ENCODE measurements at regions not wholly inside any gene's neighbourhood (a gene's known extent, or its start where the extent isn't known, plus 50 kb on each side); places are given as distances from the start of the nearest gene placed in this dataset.

DNA sequence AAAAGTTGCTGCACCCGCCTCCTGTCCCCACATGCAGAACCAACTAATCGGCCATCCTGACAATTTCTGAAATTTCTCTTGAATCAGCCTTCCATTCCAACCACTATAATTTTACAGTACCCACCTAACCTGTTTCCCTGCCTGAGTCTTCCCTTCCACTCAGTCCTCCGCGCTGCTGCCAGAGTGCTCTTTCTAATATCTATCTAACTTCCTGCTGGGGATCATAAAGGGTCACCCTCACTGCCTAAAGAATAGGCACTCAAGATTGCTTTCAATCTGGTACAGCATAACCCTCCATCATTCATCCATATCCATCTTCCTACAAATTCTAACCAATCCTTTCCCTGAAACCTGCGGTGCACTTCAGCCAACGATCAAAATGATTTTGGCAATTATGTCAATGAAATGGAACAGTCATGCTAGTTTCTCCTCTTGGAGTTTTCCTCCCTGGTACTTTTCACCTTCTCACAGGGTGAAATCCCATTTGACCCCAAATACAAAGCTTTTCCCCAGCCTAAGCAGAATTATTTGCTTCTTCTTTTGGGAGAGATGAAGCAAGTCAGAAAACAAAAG, 117.5 kb upstream of the BEND6 start:
- no peak overlapping the region for H4K91ac ChIP-seq (ENCODE audit: insufficient read length, low read depth, low read length)
- no peak overlapping the region for H3K23ac ChIP-seq (ENCODE audit: insufficient read length, low read depth, low read length)
- no peak overlapping the region for H3K14ac ChIP-seq (ENCODE audit: insufficient read depth, low read length)
- peak overlapping the region in 1 of 2 experiments; percentile 6; a peak in 1 of 5 replicates for H3K4me3 Mint-ChIP-seq
- H4K8ac ChIP-seq (replicated peaks; ENCODE audit: insufficient read length, low read depth, low read length) = no peak overlapping the region
- H3K23me2 ChIP-seq (ENCODE audit: insufficient read length, low read depth, low read length, poor library complexity, severe bottlenecking) = no peaks in the 10 kb centered on the region
- peak overlapping the region in 2 of 3 experiments; percentile 4 to 33; a peak in 4 of 7 replicates for H3K27ac Mint-ChIP-seq
- no peak overlapping the region for H2BK20ac ChIP-seq (ENCODE audit: low read depth, low read length, poor library complexity, severe bottlenecking)
- H3K27me3 Mint-ChIP-seq (ENCODE audit: low read depth) = no peaks in the 10 kb centered on the region
- H2BK5ac ChIP-seq (ENCODE audit: insufficient read length, low read length) = no peak overlapping the region
- no peak overlapping the region for H2AK5ac ChIP-seq (ENCODE audit: insufficient read length, low read length)
- no peak for DNase-seq
- no peak overlapping the region for H3K18ac ChIP-seq (ENCODE audit: insufficient read length, low read depth, low read length)
- 100% methylated on average over 1 of the region's 6 CpGs for WGBS (ENCODE audit: extremely low coverage, insufficient read length, low lambda C conversion rate)
- no peaks in the 10 kb centered on the region for H4K20me1 ChIP-seq (ENCODE audit: control insufficient read depth, insufficient read depth, insufficient read length)
- TF ChIP-seq, protein P1, sequence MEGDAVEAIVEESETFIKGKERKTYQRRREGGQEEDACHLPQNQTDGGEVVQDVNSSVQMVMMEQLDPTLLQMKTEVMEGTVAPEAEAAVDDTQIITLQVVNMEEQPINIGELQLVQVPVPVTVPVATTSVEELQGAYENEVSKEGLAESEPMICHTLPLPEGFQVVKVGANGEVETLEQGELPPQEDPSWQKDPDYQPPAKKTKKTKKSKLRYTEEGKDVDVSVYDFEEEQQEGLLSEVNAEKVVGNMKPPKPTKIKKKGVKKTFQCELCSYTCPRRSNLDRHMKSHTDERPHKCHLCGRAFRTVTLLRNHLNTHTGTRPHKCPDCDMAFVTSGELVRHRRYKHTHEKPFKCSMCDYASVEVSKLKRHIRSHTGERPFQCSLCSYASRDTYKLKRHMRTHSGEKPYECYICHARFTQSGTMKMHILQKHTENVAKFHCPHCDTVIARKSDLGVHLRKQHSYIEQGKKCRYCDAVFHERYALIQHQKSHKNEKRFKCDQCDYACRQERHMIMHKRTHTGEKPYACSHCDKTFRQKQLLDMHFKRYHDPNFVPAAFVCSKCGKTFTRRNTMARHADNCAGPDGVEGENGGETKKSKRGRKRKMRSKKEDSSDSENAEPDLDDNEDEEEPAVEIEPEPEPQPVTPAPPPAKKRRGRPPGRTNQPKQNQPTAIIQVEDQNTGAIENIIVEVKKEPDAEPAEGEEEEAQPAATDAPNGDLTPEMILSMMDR (conservative IDR thresholded peaks at IDR 0.05) = no peak
- H3K9ac ChIP-seq (ENCODE audit: extremely low read depth, insufficient read length, low read length) = no peak overlapping the region
- no peak overlapping the region for H3T11ph ChIP-seq (ENCODE audit: low read length)
- H3K4ac ChIP-seq (ENCODE audit: low read depth, low read length) = no peak overlapping the region
- H2BK15ac ChIP-seq (ENCODE audit: low read depth, low read length) = no peak overlapping the region
- H3K4me1 Mint-ChIP-seq = peaks cover 47 to 48% of the 10 kb centered on the region in 2 experiments
- H3K9me3 ChIP-seq (ENCODE audit: control insufficient read depth, low read depth, low read length) = no peaks in the 10 kb centered on the region
- no peak overlapping the region for H4K5ac ChIP-seq (ENCODE audit: insufficient read length, low read depth, low read length)
- peaks cover 8% of the 10 kb centered on the region for H3K79me1 ChIP-seq (ENCODE audit: insufficient read depth, low read depth, low read length, poor library complexity, severe bottlenecking)
- H3K36me3 Mint-ChIP-seq (ENCODE audit: insufficient read depth in 1 of 3, low read depth in 3 of 3) = peaks cover 4 to 8% (median 6%) of the 10 kb centered on the region in 3 experiments; a peak in 5 of 7 replicates
- H3K4me1 ChIP-seq (ENCODE audit: insufficient read depth, low read length) = peaks cover 7% of the 10 kb centered on the region; the same call in 1 of the 2 replicates
- H2AFZ ChIP-seq (ENCODE audit: low read length) = no peak overlapping the region
- H3K27ac ChIP-seq (ENCODE audit: insufficient read length, low read depth, low read length) = no peak overlapping the region
- H3K79me2 ChIP-seq (ENCODE audit: insufficient read depth, low read length) = peaks cover 46% of the 10 kb centered on the region; the same call in 1 of the 2 replicates
- H2BK120ac ChIP-seq (ENCODE audit: low read depth, low read length, poor library complexity, severe bottlenecking) = no peak overlapping the region
- H3K56ac ChIP-seq (ENCODE audit: insufficient read length, low read depth, low read length) = no peak overlapping the region
- H2BK12ac ChIP-seq (ENCODE audit: insufficient read length, low read depth, low read length) = no peak overlapping the region
- H3K27me3 ChIP-seq (ENCODE audit: insufficient read depth, low read length) = no peaks in the 10 kb centered on the region
- H3K4me2 ChIP-seq (ENCODE audit: insufficient read depth, insufficient read length, low read length) = no peak overlapping the region
- peaks cover 0 to 5% of the 10 kb centered on the region in 2 experiments; a peak in 2 of 5 replicates for H3K9me3 Mint-ChIP-seq
